ENCODE measurements at regions not wholly inside any gene's neighbourhood (a gene's known extent, or its start where the extent isn't known, plus 50 kb on each side); places are given as distances from the start of the nearest gene placed in this dataset.

GRCh38 chr2:146457221-146457620 is 1387.6 kb upstream of the ACVR2A start:
- WGBS, 2 donors: 69 to 77% methylated on average over 4 of the region's 4 CpGs
- no peak for DNase-seq

GRCh38 chr2:146455325-146455724 is 1389.5 kb upstream of the ACVR2A start:
- Histone ChIP-seq H3K4me1 (no peaks in the 10 kb centered on the region), H3K9me3 (no peaks in the 10 kb centered on the region), H3K36me3 (ENCODE audit: low read depth, missing control alignments) (no peaks in the 10 kb centered on the region), H3K4me3 (no peak overlapping the region), H3K27ac (no peak overlapping the region), H3K27me3 (no peaks in the 10 kb centered on the region)
- DNase-seq: no peak
- intact Hi-C loops (cut with DNase I; ENCODE audit: low total_unique reads): no loop called here
- TF ChIP-seq POLR2A (IDR thresholded peaks at IDR 0.05) (no peak), CTCF (IDR thresholded peaks at IDR 0.05) (no peak)
- WGBS, 2 donors: 93 to 95% methylated on average over 1 of the region's 1 CpG

More at GRCh38 chr2:146457221-146457620, 1387.6 kb upstream of the ACVR2A start:
- intact Hi-C loops (cut with DNase I; ENCODE audit: low total_unique reads): no loop called here
- H3K4me1 ChIP-seq: no peaks in the 10 kb centered on the region
- H3K27me3 ChIP-seq: no peaks in the 10 kb centered on the region
- H3K4me3 ChIP-seq: no peak overlapping the region
- TF ChIP-seq CTCF (IDR thresholded peaks at IDR 0.05): no peak
- TF ChIP-seq POLR2A (IDR thresholded peaks at IDR 0.05): no peak
- H3K36me3 ChIP-seq (ENCODE audit: low read depth, missing control alignments): no peaks in the 10 kb centered on the region
- no peaks in the 10 kb centered on the region for H3K9me3 ChIP-seq
- no peak overlapping the region for H3K27ac ChIP-seq

DNA sequence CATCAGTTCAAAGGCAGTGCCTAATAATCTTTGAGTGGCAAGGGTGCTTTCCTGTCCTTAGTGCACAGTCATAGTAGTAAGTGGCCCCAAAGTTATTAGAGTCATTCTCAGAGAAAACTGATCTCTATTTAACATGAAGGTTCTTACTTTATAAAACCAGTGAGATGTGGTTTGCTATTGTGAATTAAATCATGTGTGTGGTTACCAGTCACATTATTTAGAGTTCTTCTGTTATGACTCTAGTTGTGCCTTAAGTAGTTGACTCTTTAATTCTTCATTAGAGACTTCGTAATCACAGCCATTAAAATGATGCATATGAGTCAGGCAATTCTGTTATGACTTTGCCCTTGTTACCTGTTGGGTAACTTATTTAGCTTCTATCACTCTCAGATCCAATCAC is 1392.9 kb upstream of the ACVR2A start:
- intact Hi-C loops (cut with DNase I; ENCODE audit: low total_unique reads): no loop called here
- no peak overlapping the region for H3K27ac ChIP-seq
- no peaks in the 10 kb centered on the region for H3K9me3 ChIP-seq
- no peaks in the 10 kb centered on the region for H3K27me3 ChIP-seq
- no peaks in the 10 kb centered on the region for H3K36me3 ChIP-seq (ENCODE audit: low read depth, missing control alignments)
- 87 to 93% methylated on average over 1 of the region's 1 CpG for WGBS, 2 donors
- DNase-seq: no peak
- no peaks in the 10 kb centered on the region for H3K4me1 ChIP-seq
- no peak overlapping the region for H3K4me3 ChIP-seq
- no peak for TF ChIP-seq POLR2A (IDR thresholded peaks at IDR 0.05)
- TF ChIP-seq CTCF (IDR thresholded peaks at IDR 0.05): no peak

GRCh38 chr2:146450131-146450530 is 1394.7 kb upstream of the ACVR2A start:
- intact Hi-C loops (cut with DNase I; ENCODE audit: low total_unique reads): no loop called here
- no peaks in the 10 kb centered on the region for H3K36me3 ChIP-seq (ENCODE audit: low read depth, missing control alignments)
- no peaks in the 10 kb centered on the region for H3K27me3 ChIP-seq
- DNase-seq: no peak
- no peak for TF ChIP-seq CTCF (IDR thresholded peaks at IDR 0.05)
- no peak for TF ChIP-seq POLR2A (IDR thresholded peaks at IDR 0.05)
- H3K4me1 ChIP-seq: no peaks in the 10 kb centered on the region
- H3K9me3 ChIP-seq: no peaks in the 10 kb centered on the region
- WGBS, 2 donors: 83 to 84% methylated on average over 2 of the region's 2 CpGs
- no peak overlapping the region for H3K4me3 ChIP-seq
- H3K27ac ChIP-seq: no peak overlapping the region

GRCh38 chr2:146444987-146445386 is 1399.8 kb upstream of the ACVR2A start:
- Histone ChIP-seq H3K4me3 (no peak overlapping the region), H3K9me3 (no peaks in the 10 kb centered on the region), H3K4me1 (no peaks in the 10 kb centered on the region), H3K27ac (no peak overlapping the region), H3K27me3 (no peaks in the 10 kb centered on the region), H3K36me3 (ENCODE audit: low read depth, missing control alignments) (no peaks in the 10 kb centered on the region)
- intact Hi-C loops (cut with DNase I; ENCODE audit: low total_unique reads): no loop called here
- no peak for DNase-seq
- TF ChIP-seq POLR2A (IDR thresholded peaks at IDR 0.05): no peak
- no peak for TF ChIP-seq CTCF (IDR thresholded peaks at IDR 0.05)

All from testis (tissue), 2 donors.